NCI-H460 (cell line): ENCODE measurements at regions not wholly inside any gene's neighbourhood (a gene's known extent, or its start where the extent isn't known, plus 50 kb on each side); places are given as distances from the start of the nearest gene placed in this dataset.

ENCODE experiments used
- DNase-seq: peaks from one replicate; pipeline ENCODE4 v3.0.0-alpha.2; 2016; ENCODE audit warnings: low read depth; ENCODE audit errors: extremely low read depth

GRCh38 chr3:41024031-41024836 is 175.1 kb upstream of the CTNNB1 start:
- no peak for DNase-seq

GRCh38 chr3:41026394-41027177 is 172.7 kb upstream of the CTNNB1 start:
- peak; percentile 33 for DNase-seq

GRCh38 chr3:41029356-41029755 is 169.9 kb upstream of the CTNNB1 start:
- DNase-seq: no peak

GRCh38 chr3:41030220-41030619 is 169.1 kb upstream of the CTNNB1 start:
- no peak for DNase-seq

GRCh38 chr3:41031401-41031800 is 167.9 kb upstream of the CTNNB1 start:
- no peak for DNase-seq

GRCh38 chr3:41033956-41034519 is 165.3 kb upstream of the CTNNB1 start:
- no peak for DNase-seq

GRCh38 chr3:41035456-41036022 is 163.8 kb upstream of the CTNNB1 start:
- no peak for DNase-seq

GRCh38 chr3:41037651-41038334 is 161.5 kb upstream of the CTNNB1 start:
- no peak for DNase-seq

GRCh38 chr3:41040256-41040655 is 159.0 kb upstream of the CTNNB1 start:
- no peak for DNase-seq

- no peak for DNase-seq
These were observed 157.8 kb upstream of the CTNNB1 start for GRCh38 chr3:41041462-41041861.

- no peak for DNase-seq
These were observed 157.4 kb upstream of the CTNNB1 start for GRCh38 chr3:41041899-41042298.

GRCh38 chr3:41044523-41044922 is 154.8 kb upstream of the CTNNB1 start:
- DNase-seq: no peak

GRCh38 chr3:41045491-41045890 is 153.8 kb upstream of the CTNNB1 start:
- DNase-seq: no peak

GRCh38 chr3:41050144-41050543 is 149.2 kb upstream of the CTNNB1 start:
- DNase-seq: no peak

- DNase-seq: no peak
These were observed 146.1 kb upstream of the CTNNB1 start for GRCh38 chr3:41053220-41053619.

- no peak for DNase-seq
These were observed 139.2 kb upstream of the CTNNB1 start for GRCh38 chr3:41060106-41060505.

GRCh38 chr3:41064070-41064469 is 135.2 kb upstream of the CTNNB1 start:
- no peak for DNase-seq

- no peak for DNase-seq
These were observed 134.8 kb upstream of the CTNNB1 start for GRCh38 chr3:41064526-41064925.

GRCh38 chr3:41065340-41065739 is 134.0 kb upstream of the CTNNB1 start:
- DNase-seq: no peak

GRCh38 chr3:41073190-41073589 is 126.1 kb upstream of the CTNNB1 start:
- no peak for DNase-seq

GRCh38 chr3:41075975-41076374 is 123.3 kb upstream of the CTNNB1 start:
- no peak for DNase-seq
